Mucosa of rectum (tissue), 2 donors: ENCODE measurements at regions not wholly inside any gene's neighbourhood (a gene's known extent, or its start where the extent isn't known, plus 50 kb on each side); places are given as distances from the start of the nearest gene placed in this dataset.
"Not testable (repeated sequence)": the region's sequence is repeated elsewhere in the genome, so short reads cannot be mapped to it uniquely, and the experiment has no call there.

Experiments
- H3K27ac ChIP-seq, 2 donors: one replicate each; pipeline ENCODE4 v1.7.0; 2013; ENCODE audit warnings: inconsistent platforms in 2 of 2, low read depth in 2 of 2, low read length in 2 of 2
- H3K27me3 ChIP-seq, 2 donors: one replicate each; pipeline ENCODE4 v1.7.0; 2013; ENCODE audit warnings: low read length in 2 of 2; ENCODE audit not compliant: control insufficient read depth in 2 of 2, insufficient read depth in 2 of 2
- H3K36me3 ChIP-seq, 2 donors: one replicate each; pipeline ENCODE4 v1.7.0; 2013; ENCODE audit warnings: low read length in 2 of 2; ENCODE audit not compliant: control insufficient read depth in 2 of 2, insufficient read depth in 2 of 2
- H3K4me1 ChIP-seq, 2 donors: one replicate each; pipeline ENCODE4 v1.7.0; 2013; ENCODE audit warnings: low read length in 2 of 2, mild to moderate bottlenecking in 1 of 2; ENCODE audit not compliant: control insufficient read depth in 2 of 2, insufficient read depth in 2 of 2
- H3K4me3 ChIP-seq, 2 donors: one replicate each; pipeline ENCODE4 v1.7.0; 2013; ENCODE audit warnings: low read length in 2 of 2
- H3K9ac ChIP-seq, 2 donors: one replicate each; pipeline ENCODE4 v1.7.0; 2013; ENCODE audit warnings: low read length in 2 of 2, low read depth in 1 of 2, mild to moderate bottlenecking in 1 of 2
- H3K9me3 ChIP-seq, 2 donors: one replicate each; pipeline ENCODE4 v1.7.0; 2013; ENCODE audit warnings: low read length in 2 of 2; ENCODE audit not compliant: control insufficient read depth in 2 of 2
- donor health status: healthy.
- donor health status: Normal muscosa, but diverticular disease.

- not testable (repeated sequence) for H3K27ac ChIP-seq, H3K4me1 ChIP-seq, H3K9ac ChIP-seq, H3K36me3 ChIP-seq, H3K4me3 ChIP-seq, H3K9me3 ChIP-seq, H3K27me3 ChIP-seq
These were observed 336.1 kb downstream of the ADGRD1 start for GRCh38 chr12:131289807-131290206.

GRCh38 chr12:131290255-131290959, 336.7 kb downstream of the ADGRD1 start:
- Histone ChIP-seq H3K4me3 (no peak overlapping the region), H3K9me3 (no peaks in the 10 kb centered on the region), H3K9ac (no peak overlapping the region), H3K36me3 (no peaks in the 10 kb centered on the region), H3K27me3 (no peaks in the 10 kb centered on the region), H3K4me1 (no peaks in the 10 kb centered on the region), H3K27ac (no peak overlapping the region)

GRCh38 chr12:131293071-131294015, 339.6 kb downstream of the ADGRD1 start:
- not testable (repeated sequence) for H3K27me3 ChIP-seq, H3K27ac ChIP-seq, H3K9ac ChIP-seq, H3K4me3 ChIP-seq, H3K9me3 ChIP-seq, H3K36me3 ChIP-seq, H3K4me1 ChIP-seq

GRCh38 chr12:131294716-131295115, 341.0 kb downstream of the ADGRD1 start:
- H3K27me3 ChIP-seq, H3K36me3 ChIP-seq, H3K9ac ChIP-seq, H3K4me3 ChIP-seq, H3K27ac ChIP-seq, H3K4me1 ChIP-seq, H3K9me3 ChIP-seq: not testable (repeated sequence)

GRCh38 chr12:131295117-131295516, 341.4 kb downstream of the ADGRD1 start:
- not testable (repeated sequence) for H3K9ac ChIP-seq, H3K27me3 ChIP-seq, H3K9me3 ChIP-seq, H3K4me1 ChIP-seq, H3K27ac ChIP-seq, H3K4me3 ChIP-seq, H3K36me3 ChIP-seq

- not testable (repeated sequence) for H3K9me3 ChIP-seq, H3K4me3 ChIP-seq, H3K27ac ChIP-seq, H3K27me3 ChIP-seq, H3K36me3 ChIP-seq, H3K9ac ChIP-seq, H3K4me1 ChIP-seq
These were observed 341.9 kb downstream of the ADGRD1 start for GRCh38 chr12:131295559-131295958.

GRCh38 chr12:131296136-131296535, 342.4 kb downstream of the ADGRD1 start:
- not testable (repeated sequence) for H3K4me1 ChIP-seq, H3K9me3 ChIP-seq, H3K4me3 ChIP-seq, H3K27ac ChIP-seq, H3K36me3 ChIP-seq, H3K27me3 ChIP-seq, H3K9ac ChIP-seq

- H3K9me3 ChIP-seq, H3K27me3 ChIP-seq, H3K4me1 ChIP-seq, H3K36me3 ChIP-seq, H3K9ac ChIP-seq, H3K27ac ChIP-seq, H3K4me3 ChIP-seq: not testable (repeated sequence)
These were observed 342.9 kb downstream of the ADGRD1 start for GRCh38 chr12:131296651-131297050.

GRCh38 chr12:131298526-131299369, 345.0 kb downstream of the ADGRD1 start:
- H3K27me3 ChIP-seq, H3K4me3 ChIP-seq, H3K4me1 ChIP-seq, H3K36me3 ChIP-seq, H3K9me3 ChIP-seq, H3K27ac ChIP-seq, H3K9ac ChIP-seq: not testable (repeated sequence)

GRCh38 chr12:131299370-131299701, 345.6 kb downstream of the ADGRD1 start:
- not testable (repeated sequence) for H3K9me3 ChIP-seq, H3K9ac ChIP-seq, H3K36me3 ChIP-seq, H3K27me3 ChIP-seq, H3K4me1 ChIP-seq, H3K27ac ChIP-seq, H3K4me3 ChIP-seq
